ENCODE measurements at regions not wholly inside any gene's neighbourhood (a gene's known extent, or its start where the extent isn't known, plus 50 kb on each side); places are given as distances from the start of the nearest gene placed in this dataset.

- no peak for TF ChIP-seq TAF1 (IDR thresholded peaks at IDR 0.05; ENCODE audit: low read depth, low read length)
- no peak for TF ChIP-seq POLR2A (IDR thresholded peaks at IDR 0.05; ENCODE audit: low read depth, low read length)
- TF ChIP-seq SPI1 (IDR thresholded peaks at IDR 0.05; ENCODE audit: low read depth, low read length) = no peak
- TF ChIP-seq POLR2AphosphoS5 (IDR thresholded peaks at IDR 0.05; ENCODE audit: low read depth, low read length) = no peak
- TF ChIP-seq PAX5 (IDR thresholded peaks at IDR 0.05; ENCODE audit: insufficient read depth, low read length, severe bottlenecking) = no peak
- no peak for TF ChIP-seq POU2F2 (IDR thresholded peaks at IDR 0.05; ENCODE audit: low read depth, low read length)
Measured at GRCh38 chr16:65490286-65490685, 368.4 kb upstream of the CDH11 start.
